8988T (cell line): ENCODE measurements at regions not wholly inside any gene's neighbourhood (a gene's known extent, or its start where the extent isn't known, plus 50 kb on each side); places are given as distances from the start of the nearest gene placed in this dataset.
"Not testable (repeated sequence)": the region's sequence is repeated elsewhere in the genome, so short reads cannot be mapped to it uniquely, and the experiment has no call there.

Source experiments
- DNase-seq: peaks from one replicate; pipeline ENCODE4 v3.0.0; 2011

GRCh38 chr19:28553005-28553404, 659.9 kb downstream of the UQCRFS1 start:
- DNase-seq: no peak

GRCh38 chr19:28549680-28550277, 663.2 kb downstream of the UQCRFS1 start:
- no peak for DNase-seq

DNA sequence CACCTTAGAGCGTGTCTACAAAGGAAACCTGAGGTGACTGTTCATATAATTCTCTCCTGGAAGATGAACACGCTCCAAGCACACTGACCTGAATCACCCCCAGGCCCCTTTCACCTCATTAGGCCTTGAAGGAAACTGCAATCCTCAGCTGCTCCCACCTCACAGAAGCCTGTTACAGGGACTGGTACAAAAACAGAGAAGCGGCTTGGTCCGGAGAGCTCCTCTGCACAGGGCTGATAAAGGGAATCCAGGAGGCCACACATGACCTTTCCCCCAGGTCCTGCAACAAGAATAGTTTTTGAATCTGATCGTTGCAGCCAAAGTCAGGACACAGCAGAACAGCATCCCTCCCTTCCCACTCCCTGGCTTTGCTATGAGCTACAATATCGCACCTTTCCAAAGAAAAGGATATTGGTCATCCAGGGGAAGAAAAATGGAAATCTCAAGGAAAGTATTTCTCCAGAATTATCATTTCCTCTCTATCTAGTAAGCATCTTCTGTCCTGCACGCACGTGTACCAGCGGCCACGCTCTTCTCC, 666.7 kb downstream of the UQCRFS1 start:
- no peak for DNase-seq

GRCh38 chr19:28545397-28545796, 667.6 kb downstream of the UQCRFS1 start:
- not testable (repeated sequence) for DNase-seq

DNA sequence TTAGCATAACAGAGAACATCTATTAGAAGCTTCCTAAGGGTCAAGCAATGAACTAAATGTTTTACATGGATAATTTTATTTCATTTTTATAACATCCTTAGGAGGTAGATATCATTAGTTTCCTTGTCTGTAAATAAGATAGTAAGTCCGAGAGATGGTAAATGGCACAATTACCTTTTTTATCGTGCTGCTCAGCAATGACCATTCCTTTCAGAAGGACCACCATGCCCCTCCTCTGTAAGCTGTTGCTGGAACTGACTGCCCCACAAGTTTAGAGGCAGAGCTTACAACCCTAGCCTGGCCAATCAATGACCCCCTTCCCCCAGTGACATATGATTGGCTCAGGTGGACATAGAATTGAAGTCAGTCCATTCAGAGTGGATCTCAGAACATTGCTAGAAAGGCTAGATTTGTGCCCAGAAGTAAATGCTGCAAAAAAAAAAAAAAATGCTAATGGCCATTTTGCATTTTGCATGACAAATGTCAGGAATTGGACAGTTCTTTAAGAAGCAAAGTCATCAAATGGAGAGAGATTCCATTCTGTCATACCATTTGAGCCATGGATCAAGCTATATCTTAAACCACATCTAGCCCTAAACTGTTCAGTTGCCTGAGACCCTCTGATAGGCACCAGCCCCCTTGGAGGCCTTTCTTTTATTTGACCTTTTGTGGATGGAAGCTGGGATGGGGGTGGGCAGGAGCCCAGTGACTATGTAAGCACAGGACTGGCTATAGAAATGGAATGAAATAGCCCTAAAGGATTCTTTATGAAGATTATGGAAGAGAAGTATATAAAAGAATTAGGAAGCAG, 668.3 kb downstream of the UQCRFS1 start:
- DNase-seq: no peak

DNA sequence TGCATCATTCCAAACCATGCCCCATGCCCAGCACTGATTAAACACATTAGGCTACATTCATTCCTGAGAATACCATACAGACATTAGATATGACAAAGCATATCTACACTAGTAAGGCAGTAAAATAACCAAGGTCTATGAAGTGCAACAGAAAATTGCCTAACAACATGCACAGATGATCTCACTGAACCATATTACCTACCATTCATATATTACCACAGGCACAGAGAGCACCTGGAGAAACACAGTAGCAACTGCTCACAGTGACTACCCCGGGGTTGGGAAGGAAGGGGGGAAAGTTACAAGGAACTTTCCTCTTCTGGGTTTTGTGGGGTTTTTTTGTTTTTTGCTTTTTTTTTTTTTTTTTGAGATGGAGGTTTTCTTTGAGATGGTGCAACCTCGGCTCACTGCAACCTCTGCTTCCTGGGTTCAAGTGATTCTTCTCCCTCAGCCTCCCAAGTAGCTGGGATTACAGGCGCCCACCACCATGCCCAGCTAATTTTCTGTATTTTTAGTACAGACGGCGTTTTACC, 669.6 kb downstream of the UQCRFS1 start:
- DNase-seq: no peak

GRCh38 chr19:28542394-28543243, 670.3 kb downstream of the UQCRFS1 start:
- no peak for DNase-seq

DNA sequence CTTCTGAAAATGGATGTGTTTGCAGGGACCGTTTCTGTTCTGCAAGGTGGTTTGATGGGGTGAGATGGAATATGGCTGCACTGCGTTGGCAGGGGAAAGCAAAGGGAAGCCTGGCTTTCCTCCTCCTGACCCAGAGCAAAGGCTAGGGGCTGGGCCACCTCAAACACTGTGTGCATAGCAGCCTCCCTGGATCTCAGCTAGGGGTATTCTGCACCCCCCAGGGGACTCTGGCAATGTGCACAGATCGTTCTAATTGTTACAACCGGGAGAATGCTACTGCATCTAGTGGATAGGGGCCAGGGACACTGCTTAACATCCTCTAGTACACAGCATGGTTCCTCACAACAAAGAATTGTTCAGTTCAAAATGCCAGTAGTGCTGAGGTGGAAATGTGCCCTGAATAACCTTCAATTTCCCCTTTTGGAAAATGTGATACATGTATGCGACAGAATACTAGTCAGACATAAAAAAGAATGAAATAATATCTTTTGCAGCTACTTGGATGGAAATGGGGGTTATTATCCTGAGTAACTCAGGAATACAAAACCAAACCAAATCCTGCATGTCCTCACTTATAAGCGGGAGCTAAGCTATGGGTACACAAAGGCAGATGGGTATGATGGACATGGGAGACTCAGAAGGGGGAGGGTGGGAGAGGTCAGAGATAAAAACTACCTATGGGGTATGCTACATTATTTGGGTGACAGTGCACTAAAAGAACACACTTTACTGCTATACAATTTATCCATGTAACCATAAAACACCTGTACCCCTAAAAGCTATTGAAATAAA, 671.2 kb downstream of the UQCRFS1 start:
- no peak for DNase-seq

- no peak for DNase-seq
Observed at GRCh38 chr19:28541029-28541428, 671.9 kb downstream of the UQCRFS1 start.

DNA sequence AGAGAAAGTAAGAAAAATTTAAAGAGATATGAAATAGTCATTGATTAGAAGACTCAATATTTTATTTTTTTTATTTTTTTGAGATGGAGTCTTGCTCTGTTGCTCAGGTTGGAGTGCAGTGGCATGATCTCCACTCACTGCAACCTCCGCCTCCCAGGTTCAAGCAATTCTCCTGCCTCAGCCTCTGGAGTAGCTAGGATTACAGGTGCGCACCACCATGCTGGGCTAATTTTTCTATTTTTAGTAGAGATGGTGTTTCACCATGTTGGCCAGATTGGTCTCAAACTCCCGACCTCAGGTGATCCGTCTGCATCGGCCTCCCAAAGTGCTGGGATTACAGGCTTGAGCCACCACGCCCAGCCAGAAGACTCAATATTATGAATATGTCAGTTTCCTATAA, 672.6 kb downstream of the UQCRFS1 start:
- not testable (repeated sequence) for DNase-seq

- no peak for DNase-seq
Observed at GRCh38 chr19:28539759-28540158, 673.2 kb downstream of the UQCRFS1 start.

DNA sequence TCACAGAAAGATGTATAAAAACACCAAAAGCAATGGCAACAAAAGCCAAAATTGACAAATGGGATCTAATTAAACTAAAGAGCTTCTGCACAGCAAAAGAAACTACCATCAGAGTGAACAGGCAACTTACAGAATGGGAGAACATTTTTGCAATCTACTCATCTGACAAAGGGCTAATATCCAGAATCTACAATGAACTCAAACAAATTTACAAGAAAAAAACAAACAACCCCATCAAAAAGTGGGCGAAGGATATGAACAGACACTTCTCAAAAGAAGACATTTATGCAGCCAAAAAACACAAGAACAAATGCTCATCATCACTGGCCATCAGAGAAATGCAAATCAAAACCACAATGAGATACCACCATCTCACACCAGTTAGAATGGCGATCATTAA, 674.4 kb downstream of the UQCRFS1 start:
- DNase-seq: not testable (repeated sequence)

GRCh38 chr19:28537896-28538295, 675.1 kb downstream of the UQCRFS1 start:
- DNase-seq: no peak

DNA sequence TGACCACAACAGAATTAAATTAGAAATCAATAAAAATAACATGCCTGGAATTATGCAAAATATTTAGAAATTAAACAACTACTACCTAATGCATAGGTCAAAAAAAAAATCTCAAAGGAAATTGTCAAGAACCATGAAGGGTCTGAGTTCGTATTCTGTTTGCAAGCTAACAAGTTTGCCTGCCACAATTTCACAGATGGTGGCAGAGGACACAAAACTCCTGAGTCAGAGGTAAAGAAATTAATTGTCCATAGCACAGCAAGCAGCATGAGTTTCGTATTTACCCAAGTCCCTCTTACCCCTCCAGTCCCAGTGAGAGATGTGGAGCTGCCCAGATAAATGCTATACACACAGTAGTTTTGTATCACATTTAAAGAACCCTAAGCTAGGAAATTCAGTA, 675.9 kb downstream of the UQCRFS1 start:
- DNase-seq: no peak

DNA sequence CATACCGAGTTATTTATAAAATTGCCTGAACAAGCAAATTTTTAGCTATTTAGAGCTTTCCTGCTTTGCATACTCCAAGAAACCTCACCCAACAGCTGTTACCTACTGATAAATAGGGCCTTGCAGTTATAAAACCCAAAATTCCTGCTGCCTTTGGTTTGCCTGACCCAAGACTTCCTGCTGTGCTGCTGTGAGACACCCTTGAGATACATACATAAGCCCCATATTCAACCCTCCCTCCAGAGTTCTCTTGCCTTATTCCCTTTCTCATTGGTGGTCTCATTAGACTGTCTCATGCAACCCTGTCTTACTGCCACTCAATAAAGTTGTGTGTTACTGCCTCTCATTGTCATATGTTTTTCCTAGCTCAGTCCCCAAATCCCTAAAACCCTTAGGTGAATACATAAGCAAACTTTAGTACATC, 677.6 kb downstream of the UQCRFS1 start:
- no peak for DNase-seq

DNA sequence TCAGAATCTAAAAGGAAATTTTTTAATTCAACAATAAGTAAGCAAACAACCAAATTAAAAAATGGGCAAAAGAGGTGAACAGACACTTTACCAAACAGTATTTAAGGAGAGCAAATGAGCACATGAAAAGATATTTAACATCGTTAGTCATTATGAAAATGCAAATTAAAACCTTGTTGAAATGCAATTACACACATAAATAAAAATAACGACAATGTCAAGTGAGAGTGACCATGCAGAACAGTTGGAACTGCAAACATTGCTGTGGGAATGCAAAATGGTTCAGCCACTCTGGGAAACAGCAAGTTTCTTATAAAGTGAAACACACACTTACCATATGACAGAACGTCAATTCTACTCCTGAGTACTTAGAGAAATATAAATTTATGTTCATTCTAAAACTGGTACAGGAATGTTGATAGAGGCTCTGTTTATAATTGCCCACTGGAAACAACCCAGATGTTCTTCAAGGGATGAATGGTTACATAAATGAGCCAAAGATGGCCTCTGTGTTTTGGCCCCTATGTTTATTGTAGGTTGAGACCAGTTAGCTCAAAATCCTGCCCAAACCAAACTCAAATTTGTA, 678.1 kb downstream of the UQCRFS1 start:
- DNase-seq: no peak

- no peak for DNase-seq
Observed at GRCh38 chr19:28532765-28533341, 680.1 kb downstream of the UQCRFS1 start.

GRCh38 chr19:28531979-28532378, 681.0 kb downstream of the UQCRFS1 start:
- DNase-seq: no peak

DNA sequence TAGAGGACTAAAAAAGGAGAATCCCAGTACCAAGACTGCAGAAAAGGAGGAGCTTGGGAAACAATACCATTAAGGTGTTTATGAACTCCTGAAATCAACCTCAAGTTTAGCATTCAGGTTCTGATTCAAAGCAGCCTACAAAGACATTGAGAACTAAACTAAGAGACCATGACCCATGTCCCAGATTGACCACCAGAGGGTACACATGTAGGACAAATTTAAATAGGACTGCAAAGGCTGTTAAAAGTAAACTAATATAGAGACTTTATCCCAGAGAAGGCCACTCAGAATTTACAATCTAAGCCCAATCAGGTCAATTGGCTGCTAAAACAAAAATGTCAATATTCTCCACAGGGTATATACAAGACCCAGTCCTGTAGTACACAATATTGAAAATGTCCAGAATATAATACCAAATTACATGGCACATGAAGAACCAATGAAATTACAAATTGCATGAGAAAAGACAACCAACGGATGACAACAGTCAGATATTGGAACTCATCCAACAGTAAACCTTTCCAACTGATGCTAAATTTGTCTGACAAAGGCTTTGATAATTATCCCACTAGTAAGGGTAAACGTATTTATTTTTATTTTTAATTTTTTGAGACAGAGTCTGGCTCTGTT, 682.4 kb downstream of the UQCRFS1 start:
- DNase-seq: no peak

GRCh38 chr19:28526038-28526437, 686.9 kb downstream of the UQCRFS1 start:
- DNase-seq: no peak

DNA sequence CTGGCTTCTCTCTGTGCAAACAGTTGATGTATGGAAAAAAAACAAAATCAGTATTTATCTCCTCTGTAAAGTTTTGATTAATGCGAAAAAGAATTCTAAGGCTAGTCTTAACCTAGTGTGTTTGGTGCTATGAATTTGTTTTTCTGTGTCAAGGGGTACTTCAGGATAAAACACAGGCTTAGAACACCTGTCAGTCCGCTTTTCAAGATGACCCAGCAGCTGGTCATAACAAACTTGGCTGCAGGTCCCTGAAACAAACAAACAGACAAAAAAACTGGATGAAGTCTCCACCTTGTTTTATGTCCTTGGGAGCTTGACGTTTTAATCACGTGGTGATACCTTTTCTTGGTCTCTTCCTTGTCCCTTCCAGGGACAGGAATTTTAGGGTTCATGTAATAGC, 689.3 kb downstream of the UQCRFS1 start:
- no peak for DNase-seq
